RWPE1 (cell line): ENCODE measurements at regions not wholly inside any gene's neighbourhood (a gene's known extent, or its start where the extent isn't known, plus 50 kb on each side); places are given as distances from the start of the nearest gene placed in this dataset.

Experiments
- CTCF ChIA-PET: fragments of 350-600 bp; sonication (Branson Sonifier 250); formaldehyde crosslinking; extraction: SDS; loops from one replicate; lab custom pipeline; 2021; lab: Yijun Ruan, JAX
- POLR2A ChIA-PET: fragments of 400-600 bp; formaldehyde crosslinking; extraction: SDS; loops from one replicate; lab custom pipeline; 2020; ENCODE audit warnings: antibody characterized with exemption; ENCODE audit not compliant: low non-redundant PET; lab: Yijun Ruan, JAX
- DNase-seq: peaks from one replicate; pipeline ENCODE4 v3.0.0; 2012; ENCODE audit warnings: low spot score
- H3K27ac ChIP-seq: fragments of 450-650 bp; 2 replicates; pipeline ENCODE4 v1.5.1; 2017
- CTCF ChIP-seq: fragments of 450-650 bp; conservative IDR thresholded peaks from 2 replicates; pipeline ENCODE4 v1.5.1; 2017; ENCODE audit warnings: low read depth, mild to moderate bottlenecking

- TF ChIP-seq CTCF: no peak
- POLR2A ChIA-PET: no interaction called here
- CTCF ChIA-PET: no interaction called here
- no peak for DNase-seq
- H3K27ac ChIP-seq: no peak overlapping the region
Measured at GRCh38 chr7:45257284-45257683, 99.7 kb downstream of the RAMP3 start.

GRCh38 chr7:45258533-45259226, 101.1 kb downstream of the RAMP3 start:
- CTCF ChIA-PET: interaction anchor here (1.3 to 2.9 kb wide), 4 partner anchors 8 to 106 kb away, joined by 6 to 24 read pairs (median 10); partner anchors contain the start of gene RAMP3
- no peak for TF ChIP-seq CTCF
- H3K27ac ChIP-seq: no peak overlapping the region
- POLR2A ChIA-PET: no interaction called here
- no peak for DNase-seq

- DNase-seq: no peak
- TF ChIP-seq CTCF: no peak
- POLR2A ChIA-PET: no interaction called here
- no peak overlapping the region for H3K27ac ChIP-seq
- CTCF ChIA-PET: interaction anchor here (0.6 to 2.9 kb wide), 9 partner anchors 8 to 596 kb away, joined by 3 to 24 read pairs (median 6); partner anchors contain the start of gene RAMP3
Measured at GRCh38 chr7:45259227-45259596, 101.6 kb downstream of the RAMP3 start.

GRCh38 chr7:45259966-45260646, 102.5 kb downstream of the RAMP3 start:
- ChIA-PET CTCF (interaction anchor here (0.6 to 2.9 kb wide), 13 partner anchors 9 to 595 kb away, joined by 3 to 24 read pairs (median 3); partner anchors contain the start of gene RAMP3), POLR2A (no interaction called here)
- DNase-seq: peak; percentile 58
- H3K27ac ChIP-seq: no peak overlapping the region
- TF ChIP-seq CTCF: peak; percentile 99

GRCh38 chr7:45267262-45267661, 109.7 kb downstream of the RAMP3 start:
- POLR2A ChIA-PET: no interaction called here
- no peak overlapping the region for H3K27ac ChIP-seq
- no peak for DNase-seq
- CTCF ChIA-PET: interaction anchor here (0.7 kb wide), 1 partner anchor 586 kb away, joined by 3 read pairs; no protein-coding TSS in a partner anchor
- no peak for TF ChIP-seq CTCF

- no peak for TF ChIP-seq CTCF
- no peak overlapping the region for H3K27ac ChIP-seq
- CTCF ChIA-PET: no interaction called here
- DNase-seq: no peak
- POLR2A ChIA-PET: no interaction called here
Measured at GRCh38 chr7:45268013-45268412, 110.4 kb downstream of the RAMP3 start.
